HAP-1 (cell line): ENCODE measurements at regions not wholly inside any gene's neighbourhood (a gene's known extent, or its start where the extent isn't known, plus 50 kb on each side); places are given as distances from the start of the nearest gene placed in this dataset.

Source experiments
- DNase-seq, 2 experiments: peaks; one replicate each; pipeline ENCODE4 v3.0.0-alpha.2; 2016 to 2020; ENCODE audit warnings: low spot score in 2 of 2
- H3K27me3 ChIP-seq: fragments of 250-450 bp; sonication (Bioruptor Pico); 2 replicates; pipeline ENCODE4 v1.5.1; 2020; ENCODE audit warnings: low read depth, mild to moderate bottlenecking, moderate library complexity
- H3K36me3 ChIP-seq: fragments of 250-450 bp; sonication (Bioruptor Pico); replicated peaks from 2 replicates; pipeline ENCODE4 v1.5.1; 2020; ENCODE audit warnings: mild to moderate bottlenecking
- H3K4me1 ChIP-seq: fragments of 250-450 bp; sonication (Bioruptor Pico); 2 replicates; pipeline ENCODE4 v1.5.1; 2020; ENCODE audit warnings: mild to moderate bottlenecking
- H3K4me3 ChIP-seq: fragments of 250-450 bp; sonication (Bioruptor Pico); 2 replicates; pipeline ENCODE4 v1.5.1; 2020; ENCODE audit warnings: mild to moderate bottlenecking, moderate library complexity
- H3K9me3 ChIP-seq: fragments of 250-450 bp; sonication (Bioruptor Pico); 2 replicates; pipeline ENCODE4 v1.5.1; 2020; ENCODE audit warnings: mild to moderate bottlenecking, moderate library complexity
- in situ Hi-C: fragments of 300-500 bp; cut with MboI; formaldehyde crosslinking; loops from 3 replicates; pipeline ENCODE4 v1.14.3; 2020; ENCODE audit warnings: low sequenced_read_pairs, inconsistent platforms, mixed read lengths

- Histone ChIP-seq H3K4me3 (no peak overlapping the region), H3K4me1 (no peaks in the 10 kb centered on the region), H3K36me3 (no peaks in the 10 kb centered on the region), H3K9me3 (no peaks in the 10 kb centered on the region), H3K27me3 (no peaks in the 10 kb centered on the region)
- peak in 1 of 2 experiments; percentile 8 for DNase-seq
- in situ Hi-C loops = no loop called here
Measured at GRCh38 chr7:57308631-57309408, 141.2 kb upstream of the ZNF716 start.

DNA sequence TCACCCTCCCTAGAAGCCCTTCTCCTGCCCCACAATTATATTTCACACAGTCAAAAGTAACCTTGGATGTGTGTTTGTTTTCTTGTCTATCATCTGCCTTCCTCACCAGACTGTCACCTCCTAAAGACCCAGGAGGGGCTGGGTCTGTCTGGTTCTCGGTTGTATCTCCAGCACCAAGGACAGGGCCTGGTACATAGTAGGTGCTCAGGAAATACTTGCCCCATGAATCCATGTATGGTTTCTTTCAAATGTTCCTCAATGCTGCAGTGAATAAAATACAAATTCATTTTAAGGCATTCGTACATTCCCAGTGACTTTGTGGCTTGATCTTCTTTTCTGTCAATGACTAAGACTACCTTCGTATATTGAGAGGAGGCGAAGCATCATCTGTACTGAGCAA lies 122.9 kb upstream of the ZNF716 start:
- Histone ChIP-seq H3K27me3 (no peaks in the 10 kb centered on the region), H3K4me1 (no peaks in the 10 kb centered on the region), H3K9me3 (no peaks in the 10 kb centered on the region), H3K36me3 (no peaks in the 10 kb centered on the region), H3K4me3 (no peak overlapping the region)
- DNase-seq = no peak
- in situ Hi-C loops = no loop called here

GRCh38 chr7:57328457-57328856 lies 121.5 kb upstream of the ZNF716 start:
- no peak for DNase-seq
- Histone ChIP-seq H3K4me1 (no peaks in the 10 kb centered on the region), H3K4me3 (no peak overlapping the region), H3K36me3 (no peaks in the 10 kb centered on the region), H3K9me3 (no peaks in the 10 kb centered on the region), H3K27me3 (no peaks in the 10 kb centered on the region)
- in situ Hi-C loops = no loop called here

GRCh38 chr7:57328963-57329362 lies 121.0 kb upstream of the ZNF716 start:
- H3K4me1 ChIP-seq = no peaks in the 10 kb centered on the region
- no peak overlapping the region for H3K4me3 ChIP-seq
- no peaks in the 10 kb centered on the region for H3K36me3 ChIP-seq
- no peaks in the 10 kb centered on the region for H3K27me3 ChIP-seq
- no peaks in the 10 kb centered on the region for H3K9me3 ChIP-seq
- no peak for DNase-seq
- in situ Hi-C loops = no loop called here

- DNase-seq = no peak
- H3K4me3 ChIP-seq = no peak overlapping the region
- no peaks in the 10 kb centered on the region for H3K4me1 ChIP-seq
- no peaks in the 10 kb centered on the region for H3K36me3 ChIP-seq
- H3K27me3 ChIP-seq = no peaks in the 10 kb centered on the region
- H3K9me3 ChIP-seq = no peaks in the 10 kb centered on the region; the same call in 1 of the 2 replicates
- in situ Hi-C loops = no loop called here
Measured at GRCh38 chr7:57339198-57339944, 110.6 kb upstream of the ZNF716 start.

DNA sequence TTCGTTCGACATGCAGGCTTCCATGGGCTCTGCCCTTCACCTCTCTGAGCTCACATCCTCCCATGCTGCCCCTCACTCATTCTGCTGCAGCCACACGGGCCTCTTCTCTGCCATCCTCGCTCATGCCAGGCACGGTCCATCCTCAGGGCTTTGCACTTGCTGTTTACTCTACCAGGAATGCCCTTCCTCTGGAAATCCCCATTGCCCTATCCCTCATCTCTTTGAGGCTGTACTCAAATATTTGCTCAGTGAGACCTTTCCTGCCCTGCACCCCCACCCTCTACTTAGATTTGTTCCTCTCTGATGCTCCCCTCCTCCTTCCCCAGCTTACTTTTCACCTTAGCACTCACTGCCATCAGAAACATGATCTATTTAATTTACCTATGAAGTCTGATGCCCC lies 107.0 kb upstream of the ZNF716 start:
- DNase-seq = no peak
- in situ Hi-C loops = no loop called here
- Histone ChIP-seq H3K36me3 (no peaks in the 10 kb centered on the region), H3K27me3 (no peaks in the 10 kb centered on the region), H3K4me1 (no peaks in the 10 kb centered on the region), H3K4me3 (no peak overlapping the region), H3K9me3 (no peaks in the 10 kb centered on the region; the same call in 1 of the 2 replicates)

- no peak for DNase-seq
- no peaks in the 10 kb centered on the region; the same call in 1 of the 2 replicates for H3K9me3 ChIP-seq
- H3K4me1 ChIP-seq = no peaks in the 10 kb centered on the region
- no peaks in the 10 kb centered on the region for H3K36me3 ChIP-seq
- in situ Hi-C loops = no loop called here
- no peaks in the 10 kb centered on the region for H3K27me3 ChIP-seq
- H3K4me3 ChIP-seq = no peak overlapping the region
Measured at GRCh38 chr7:57343901-57344622, 105.9 kb upstream of the ZNF716 start.

GRCh38 chr7:57344957-57345356 lies 105.0 kb upstream of the ZNF716 start:
- no peak overlapping the region for H3K4me3 ChIP-seq
- H3K36me3 ChIP-seq = no peaks in the 10 kb centered on the region
- no peak for DNase-seq
- no peaks in the 10 kb centered on the region for H3K27me3 ChIP-seq
- in situ Hi-C loops = no loop called here
- no peaks in the 10 kb centered on the region; the same call in 1 of the 2 replicates for H3K9me3 ChIP-seq
- no peaks in the 10 kb centered on the region for H3K4me1 ChIP-seq

DNA sequence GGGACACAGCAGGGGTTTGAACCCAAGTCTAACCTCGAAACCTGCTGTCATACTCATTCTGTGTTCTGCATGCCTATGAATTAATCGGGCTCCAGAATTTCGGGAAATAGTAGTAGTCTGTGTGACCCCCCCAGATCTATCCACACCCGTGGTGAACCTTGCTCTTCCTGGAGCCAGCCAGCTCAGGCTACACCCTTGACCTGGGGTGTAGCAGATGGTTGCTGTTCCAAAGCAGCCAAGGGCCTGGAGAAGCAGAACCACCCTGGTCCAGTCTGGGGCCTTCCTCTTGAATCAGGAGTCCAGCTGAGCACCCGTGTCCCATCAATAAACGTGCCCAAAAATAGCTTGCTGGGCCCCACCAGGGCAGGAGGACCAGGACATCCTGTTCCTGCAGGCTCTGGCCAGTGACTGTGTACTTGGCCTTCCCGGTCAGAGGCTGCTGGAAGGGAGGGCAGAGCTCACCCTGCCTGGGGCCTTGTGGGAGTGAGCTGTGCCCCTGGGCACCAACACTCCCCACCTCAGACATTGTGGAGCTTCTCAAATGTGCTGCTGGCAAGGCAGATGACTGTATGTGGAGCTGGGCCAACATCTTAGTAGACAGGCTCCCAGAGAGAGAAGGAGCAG lies 101.2 kb upstream of the ZNF716 start:
- no peak for DNase-seq
- Histone ChIP-seq H3K36me3 (no peaks in the 10 kb centered on the region), H3K4me1 (no peaks in the 10 kb centered on the region), H3K27me3 (no peaks in the 10 kb centered on the region), H3K9me3 (no peaks in the 10 kb centered on the region), H3K4me3 (no peak overlapping the region)
- in situ Hi-C loops = no loop called here

DNA sequence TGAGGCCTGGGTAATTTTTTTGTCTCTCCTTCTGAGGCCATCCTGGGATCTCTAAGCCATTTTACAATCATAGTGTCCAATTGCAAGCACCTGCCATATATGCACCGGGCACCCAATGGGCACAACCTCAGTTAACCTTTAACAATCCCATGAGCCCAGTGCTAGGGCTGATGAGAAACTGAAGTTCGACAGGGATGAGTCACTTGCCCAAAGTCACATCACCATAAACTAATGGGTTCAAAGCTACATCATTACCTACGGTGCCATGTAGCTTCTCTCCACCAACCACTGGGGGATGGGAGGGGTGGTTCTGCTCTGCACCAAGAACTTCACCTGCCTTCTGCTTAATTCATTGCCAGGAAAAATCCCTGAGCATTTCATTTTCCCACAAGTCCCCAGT lies 95.8 kb upstream of the ZNF716 start:
- Histone ChIP-seq H3K4me1 (no peaks in the 10 kb centered on the region), H3K4me3 (no peak overlapping the region), H3K27me3 (no peaks in the 10 kb centered on the region), H3K9me3 (no peaks in the 10 kb centered on the region), H3K36me3 (no peaks in the 10 kb centered on the region)
- no peak for DNase-seq
- in situ Hi-C loops = no loop called here

GRCh38 chr7:57354679-57355338 lies 95.2 kb upstream of the ZNF716 start:
- H3K36me3 ChIP-seq = no peaks in the 10 kb centered on the region
- H3K9me3 ChIP-seq = peaks cover under 1% of the 10 kb centered on the region; the same call in 1 of the 2 replicates
- in situ Hi-C loops = no loop called here
- H3K4me1 ChIP-seq = no peaks in the 10 kb centered on the region
- no peaks in the 10 kb centered on the region for H3K27me3 ChIP-seq
- no peak for DNase-seq
- no peak overlapping the region for H3K4me3 ChIP-seq

GRCh38 chr7:57361406-57361805 lies 88.6 kb upstream of the ZNF716 start:
- peaks cover 2% of the 10 kb centered on the region; the same call in 1 of the 2 replicates for H3K9me3 ChIP-seq

GRCh38 chr7:57362868-57363267 lies 87.1 kb upstream of the ZNF716 start:
- H3K36me3 ChIP-seq = no peaks in the 10 kb centered on the region
- H3K9me3 ChIP-seq = peaks cover 2% of the 10 kb centered on the region; the same call in 1 of the 2 replicates
- DNase-seq = no peak
- H3K27me3 ChIP-seq = no peaks in the 10 kb centered on the region
- no peaks in the 10 kb centered on the region for H3K4me1 ChIP-seq
- H3K4me3 ChIP-seq = no peak overlapping the region
- in situ Hi-C loops = no loop called here

More at GRCh38 chr7:57361406-57361805, 88.6 kb upstream of the ZNF716 start:
- no peak for DNase-seq
- Histone ChIP-seq H3K27me3 (no peaks in the 10 kb centered on the region), H3K4me3 (no peak overlapping the region), H3K4me1 (no peaks in the 10 kb centered on the region), H3K36me3 (no peaks in the 10 kb centered on the region)
- in situ Hi-C loops = no loop called here
